GM19324 (cell line): ENCODE measurements at regions not wholly inside any gene's neighbourhood (a gene's known extent, or its start where the extent isn't known, plus 50 kb on each side); places are given as distances from the start of the nearest gene placed in this dataset.

Source experiments
- ATAC-seq: cut with Tn5 transposase; IDR thresholded peaks from one replicate; pipeline ENCODE4 v1.9.1; 2021; ENCODE audit warnings: mild to moderate bottlenecking, moderate library complexity; ENCODE audit not compliant: unreplicated experiment, low FRiP score

- ATAC-seq: no peak
These were observed 52.5 kb upstream of the C11orf58 start for GRCh38 chr11:16685914-16686313.

- ATAC-seq: no peak
These were observed 59.9 kb upstream of the C11orf58 start for GRCh38 chr11:16678466-16679116.

- no peak for ATAC-seq
These were observed 68.5 kb upstream of the C11orf58 start for GRCh38 chr11:16669799-16670415.

- ATAC-seq: no peak
These were observed 105.9 kb upstream of the C11orf58 start for GRCh38 chr11:16632295-16633200.

GRCh38 chr11:16630651-16631050 lies 107.8 kb upstream of the C11orf58 start:
- ATAC-seq: no peak

- no peak for ATAC-seq
These were observed 120.0 kb upstream of the C11orf58 start for GRCh38 chr11:16618431-16618830.

GRCh38 chr11:16615480-16615879 lies 123.0 kb upstream of the C11orf58 start:
- ATAC-seq: no peak

GRCh38 chr11:16613512-16614381 lies 124.7 kb upstream of the C11orf58 start:
- ATAC-seq: peak; percentile 100

GRCh38 chr11:16613262-16613511 lies 125.3 kb upstream of the C11orf58 start:
- ATAC-seq: no peak

- ATAC-seq: no peak
These were observed 125.7 kb upstream of the C11orf58 start for GRCh38 chr11:16612566-16613261.

GRCh38 chr11:16611926-16612565 lies 126.4 kb upstream of the C11orf58 start:
- ATAC-seq: no peak

GRCh38 chr11:16611401-16611921 lies 127.0 kb upstream of the C11orf58 start:
- no peak for ATAC-seq

- no peak for ATAC-seq
These were observed 127.6 kb upstream of the C11orf58 start for GRCh38 chr11:16610738-16611388.

GRCh38 chr11:16610213-16610737 lies 128.2 kb upstream of the C11orf58 start:
- no peak for ATAC-seq

- no peak for ATAC-seq
These were observed 128.7 kb upstream of the C11orf58 start for GRCh38 chr11:16609769-16610168.

GRCh38 chr11:16607675-16608644 lies 130.5 kb upstream of the C11orf58 start:
- no peak for ATAC-seq
